SKM-1 treated with dmso at 0.1 percent for 144 hours (cell line): ENCODE measurements at regions not wholly inside any gene's neighbourhood (a gene's known extent, or its start where the extent isn't known, plus 50 kb on each side); places are given as distances from the start of the nearest gene placed in this dataset.

ENCODE experiments used
- DNase-seq: peaks from one replicate; lab custom pipeline; 2025; ENCODE audit not compliant: unreplicated experiment; lab: John Stamatoyannopoulos, UW

DNA sequence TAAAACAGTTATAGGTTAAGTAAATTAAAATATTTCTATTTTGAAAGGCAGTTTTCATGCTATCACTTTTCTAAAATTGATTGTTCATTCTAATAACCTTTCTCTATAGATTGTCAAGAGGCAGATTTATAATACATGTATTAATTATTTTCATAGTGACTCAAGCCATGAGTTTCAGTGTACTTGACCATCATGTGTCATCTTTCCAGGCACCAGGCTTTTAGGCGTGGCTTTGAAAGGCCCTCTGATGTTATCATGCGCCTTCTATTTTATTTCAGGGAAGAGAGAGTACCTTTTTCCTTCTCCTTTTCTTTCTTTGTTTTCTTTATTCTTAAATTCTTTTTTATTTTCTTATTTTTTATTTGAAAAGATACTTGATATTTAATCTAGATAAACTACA lies 128.3 kb upstream of the ETAA1 start:
- no peak for DNase-seq

DNA sequence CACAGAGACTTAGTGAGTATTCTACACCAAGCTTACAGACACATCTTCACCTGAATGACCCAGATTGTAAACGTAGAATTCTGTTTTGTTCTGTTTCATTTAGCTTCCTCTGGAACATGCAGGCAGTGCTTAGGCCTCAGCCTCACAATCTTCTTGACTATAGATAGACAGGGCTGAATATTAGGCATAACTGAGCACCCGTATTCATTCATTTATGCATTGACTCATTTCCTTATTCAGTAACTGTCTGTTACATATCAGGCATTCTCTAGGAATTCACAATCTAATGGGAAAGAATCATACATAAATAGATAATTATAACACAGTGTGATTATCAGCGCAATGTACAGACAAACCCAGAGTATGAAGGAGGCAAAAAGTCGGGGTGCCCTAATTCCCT lies 124.9 kb upstream of the ETAA1 start:
- DNase-seq, result no peak

DNA sequence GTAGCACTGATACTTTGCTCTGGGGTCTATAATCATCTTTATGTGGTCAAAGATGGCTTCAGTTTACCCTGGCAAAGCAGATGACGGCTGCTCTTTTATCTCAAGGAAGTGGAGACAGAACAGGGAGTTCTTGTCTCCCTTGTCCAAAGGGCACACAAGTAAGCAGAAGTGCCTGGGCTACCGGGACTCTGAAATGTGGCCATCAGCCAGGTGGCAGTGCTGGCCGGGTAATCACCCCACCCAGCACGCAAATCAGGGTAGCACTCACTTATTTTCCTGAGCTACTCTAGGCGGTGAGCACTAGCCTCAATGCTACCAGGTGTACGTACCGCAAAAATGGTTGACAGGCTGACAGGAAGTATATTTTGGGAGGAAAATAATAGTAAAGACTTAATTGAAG lies 119.7 kb upstream of the ETAA1 start:
- no peak for DNase-seq

DNA sequence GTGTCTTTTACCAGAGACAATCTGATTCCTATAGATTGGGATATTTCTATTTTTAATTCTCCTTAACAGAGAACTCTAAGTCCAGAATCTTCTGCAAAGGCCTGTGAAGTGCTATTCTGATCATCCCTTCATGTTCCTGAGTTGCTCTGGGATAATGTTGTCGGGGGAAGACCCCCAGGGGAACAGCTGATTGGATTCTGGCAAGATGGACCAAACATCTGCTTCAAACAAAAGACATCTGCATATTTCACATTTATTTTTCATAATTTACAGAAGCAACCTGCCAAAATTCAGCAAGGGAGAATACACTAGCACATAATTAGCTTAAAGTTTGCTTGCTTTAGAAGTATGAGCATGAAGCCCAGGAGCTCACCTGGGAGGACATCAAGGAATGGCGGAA lies 116.0 kb upstream of the ETAA1 start:
- no peak for DNase-seq

DNA sequence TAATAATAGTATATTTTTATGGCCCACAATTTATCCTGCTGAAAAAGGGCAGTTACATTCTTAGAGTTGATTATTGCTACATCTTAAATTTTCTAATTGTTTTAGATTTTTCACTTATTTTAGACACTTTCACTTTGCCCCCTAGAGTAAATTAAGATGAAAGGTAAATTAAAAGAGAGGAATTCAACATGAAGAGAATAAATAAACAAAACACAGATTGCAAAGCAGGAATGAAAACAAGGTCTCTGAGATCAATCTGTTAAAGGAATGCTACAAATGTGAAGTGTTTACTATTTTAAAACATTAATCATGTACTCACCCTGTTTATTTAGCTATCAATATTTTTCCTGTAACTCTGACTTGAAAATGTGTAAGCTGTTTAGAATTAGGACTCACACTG lies 113.5 kb upstream of the ETAA1 start:
- DNase-seq, result no peak

DNA sequence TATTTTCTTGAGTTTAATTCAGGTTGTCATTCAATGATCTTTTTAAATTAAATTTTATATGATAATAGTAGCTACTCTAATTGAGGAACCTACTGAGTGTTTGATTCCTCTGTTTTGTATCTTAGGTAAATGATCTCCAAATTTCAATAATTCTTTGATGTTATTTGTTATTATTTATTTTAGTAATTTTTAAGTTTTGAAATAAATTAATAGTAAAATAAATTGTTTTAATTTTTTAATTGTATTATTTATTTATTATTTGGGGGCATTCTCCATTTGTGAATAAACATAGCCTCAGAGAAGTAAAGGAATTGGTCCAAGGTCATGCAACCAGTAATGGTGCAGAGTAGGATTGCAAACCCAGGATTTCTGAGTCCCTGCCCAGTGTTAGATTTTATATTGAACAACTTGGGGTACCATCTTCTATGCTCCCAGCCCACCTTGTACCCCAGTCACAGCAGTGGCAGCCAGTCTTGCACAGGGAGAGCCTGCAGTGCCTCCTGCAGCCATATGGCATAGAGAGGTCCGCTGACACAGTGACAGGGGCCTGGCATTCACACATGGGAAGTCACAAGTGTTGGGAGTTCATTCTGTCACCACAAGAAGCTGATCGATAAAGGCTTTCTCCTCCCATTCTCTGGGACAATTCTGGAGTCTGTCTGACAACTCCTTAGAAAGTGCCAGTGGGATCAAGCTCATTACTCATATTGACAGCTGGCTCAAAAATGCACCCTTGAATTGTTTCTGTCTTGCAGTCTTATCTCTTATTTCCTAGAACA lies 110.0 kb upstream of the ETAA1 start:
- no peak for DNase-seq

DNA sequence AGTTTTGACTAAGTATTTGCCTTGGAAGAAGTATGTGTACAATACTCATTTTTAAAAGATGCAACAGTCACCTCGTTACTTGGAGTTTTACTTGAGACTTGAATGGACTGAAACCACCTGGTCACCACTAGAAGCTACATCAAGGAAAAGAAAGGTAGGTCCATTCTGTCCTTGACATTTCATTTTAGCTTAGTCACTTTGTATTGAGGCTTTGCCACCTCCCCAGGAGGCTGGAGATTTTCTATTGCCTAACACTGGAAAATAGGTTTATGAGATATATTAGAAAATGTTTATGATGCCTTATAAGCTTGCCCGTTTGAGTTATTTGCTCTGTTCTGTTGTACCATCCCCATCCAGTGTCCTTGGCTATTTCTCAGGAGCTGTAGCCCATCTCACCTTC lies 107.9 kb upstream of the ETAA1 start:
- no peak for DNase-seq

DNA sequence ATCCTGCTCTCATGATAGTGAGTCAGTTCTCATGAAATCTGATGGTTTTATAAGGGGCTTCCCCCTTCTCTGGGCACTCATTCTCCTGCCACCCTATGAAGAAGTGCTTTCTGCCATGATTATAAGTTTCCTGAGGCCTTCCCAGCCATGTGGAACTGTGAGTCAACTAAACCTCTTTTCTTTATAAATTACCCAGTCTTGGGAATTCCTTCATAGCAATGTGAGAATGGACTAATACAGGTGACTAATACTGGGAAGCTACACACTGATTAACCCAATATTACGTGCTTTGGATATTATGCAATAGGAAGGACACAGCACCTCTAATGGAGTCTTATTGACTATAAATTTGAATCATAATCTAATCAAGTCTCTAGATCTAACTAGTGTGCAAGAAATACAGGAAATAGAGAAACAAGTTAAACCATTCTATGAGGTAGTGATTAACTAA lies 107.2 kb upstream of the ETAA1 start:
- DNase-seq, result no peak

DNA sequence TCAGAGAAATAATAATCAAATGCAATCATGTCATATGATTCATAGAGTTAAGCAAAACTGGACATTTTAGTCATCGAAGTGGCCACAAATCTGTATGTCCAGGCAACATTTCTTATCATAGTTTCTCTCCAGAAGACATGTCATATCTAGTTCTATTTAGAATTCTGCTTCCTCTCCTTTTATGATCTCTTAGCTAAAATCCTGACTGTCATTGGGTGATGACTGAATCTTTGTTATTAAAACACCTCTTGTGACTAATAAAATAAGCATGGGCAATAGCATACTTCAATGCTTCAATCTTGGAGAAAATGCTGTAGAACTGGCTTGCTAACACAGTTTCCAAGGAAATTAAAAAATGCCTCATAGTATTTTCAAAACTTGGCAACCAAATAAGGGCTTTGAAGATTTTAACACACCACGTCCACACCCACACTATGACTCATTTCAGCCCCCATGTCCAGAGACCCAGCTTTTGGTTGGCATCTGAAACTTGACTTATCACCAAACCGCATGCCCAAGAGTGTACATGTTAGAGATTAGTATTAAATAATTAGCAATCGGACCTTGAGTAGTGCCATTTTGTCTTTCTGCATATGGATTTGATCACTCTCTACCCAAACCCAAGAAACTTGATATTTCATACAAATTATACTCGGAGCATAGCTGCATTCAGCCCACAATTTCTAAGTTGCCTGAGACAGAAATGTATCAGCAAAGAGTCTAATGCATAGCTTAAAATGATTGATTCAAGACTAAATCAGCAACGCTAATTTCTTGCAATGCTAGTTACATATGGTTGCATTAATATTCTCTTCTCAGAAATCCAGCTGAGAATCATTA lies 106.5 kb upstream of the ETAA1 start:
- no peak for DNase-seq

DNA sequence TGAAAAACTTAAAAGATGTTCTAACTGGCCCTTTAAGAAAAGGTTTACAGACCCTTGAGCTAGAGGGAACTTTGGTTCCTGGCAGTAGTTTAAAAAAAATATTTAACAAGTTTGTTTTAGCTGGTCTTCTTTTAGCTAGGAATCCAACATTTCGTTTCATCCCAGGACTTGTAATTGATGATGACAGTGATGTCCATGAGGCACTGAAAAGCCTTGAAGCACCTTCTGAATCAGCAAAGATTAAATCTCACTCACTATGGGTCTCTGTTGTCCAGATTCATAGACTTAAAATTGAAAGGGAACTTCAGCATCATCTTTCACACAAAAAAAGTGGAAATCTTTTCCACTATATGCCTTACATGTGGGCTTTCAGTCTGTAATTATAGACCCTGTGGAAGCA lies 102.9 kb upstream of the ETAA1 start:
- DNase-seq, result no peak

DNA sequence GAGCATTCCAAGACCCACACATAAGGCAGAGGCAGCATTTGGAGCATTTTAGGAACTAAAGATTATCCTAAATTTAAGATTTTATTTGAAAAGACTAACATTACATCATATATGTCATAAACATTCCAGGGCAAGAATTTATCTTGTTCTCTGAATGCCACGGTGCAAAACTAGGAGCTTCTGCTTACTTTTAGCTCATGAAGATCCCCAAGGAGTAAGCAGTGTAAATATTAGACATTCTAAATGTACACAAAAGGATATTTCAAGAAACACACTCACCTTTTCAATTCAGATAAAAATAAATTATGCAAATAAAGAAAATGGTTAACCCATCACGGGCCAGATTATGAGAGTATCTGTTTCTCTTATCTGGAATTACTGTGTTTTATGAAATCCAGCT lies 101.7 kb upstream of the ETAA1 start:
- DNase-seq, result no peak

DNA sequence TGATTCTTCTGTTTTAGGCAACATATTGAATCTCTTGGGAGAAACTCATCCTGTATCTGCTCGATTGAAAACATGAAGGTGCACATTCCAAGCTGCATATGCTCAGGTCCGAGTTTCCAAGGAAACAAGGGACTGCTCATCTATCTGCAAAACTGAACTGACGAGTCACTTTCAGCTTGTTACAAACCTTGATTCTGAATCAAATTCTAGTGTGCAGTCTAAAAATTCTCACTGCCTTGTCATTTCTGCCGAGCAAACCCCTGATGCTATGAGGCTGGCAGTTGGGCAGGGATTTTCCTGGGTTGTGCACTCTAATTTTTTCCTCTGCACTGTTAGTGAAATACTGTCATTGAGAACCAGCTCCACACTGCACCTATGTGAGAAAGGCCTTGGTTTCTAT lies 101.3 kb upstream of the ETAA1 start:
- DNase-seq, result no peak

DNA sequence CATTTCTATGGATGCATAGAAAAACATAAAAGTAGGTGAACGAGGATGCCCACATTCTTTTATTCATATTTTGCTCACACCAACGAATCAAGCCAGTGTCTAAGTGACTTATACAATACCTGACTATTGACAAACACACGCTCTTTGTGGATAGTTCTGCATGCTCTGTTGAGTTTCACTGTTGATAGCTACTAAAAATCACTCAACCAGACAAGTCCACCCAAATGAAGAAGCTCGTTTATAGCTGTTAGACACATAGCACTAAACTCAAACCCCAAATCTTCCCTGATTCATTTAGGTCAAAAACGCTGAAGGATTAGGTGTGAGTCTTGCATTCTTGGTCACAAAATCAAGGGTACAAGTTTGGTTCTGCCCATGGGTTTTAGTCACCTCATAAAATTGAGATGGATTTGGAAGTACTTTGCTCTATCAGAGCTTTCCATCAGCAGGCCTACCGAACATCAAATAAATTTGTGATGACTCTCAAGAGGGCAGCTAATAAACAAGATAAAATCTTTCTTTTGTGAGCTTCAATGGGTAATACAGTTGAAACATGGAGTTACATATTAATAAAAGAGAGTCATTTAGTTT lies 92.7 kb upstream of the ETAA1 start:
- DNase-seq, result no peak

DNA sequence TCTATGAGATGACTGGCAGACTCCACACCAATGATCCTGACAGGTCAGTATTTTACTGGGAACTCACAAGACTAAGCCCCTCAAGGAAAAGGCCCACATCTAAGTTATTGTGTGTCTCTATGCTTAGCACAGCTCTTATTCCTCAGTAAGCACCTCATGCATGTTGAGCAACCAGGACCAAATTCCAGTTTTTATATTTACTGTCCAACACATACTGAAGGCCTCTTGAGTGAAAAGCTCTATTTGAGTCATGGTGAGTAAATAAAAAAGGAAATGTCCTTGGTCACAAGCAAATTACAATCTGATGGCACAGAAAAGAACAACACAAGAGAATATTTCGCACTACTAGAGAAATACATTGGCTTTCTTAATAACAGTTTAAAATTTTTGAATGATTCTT lies 87.9 kb upstream of the ETAA1 start:
- no peak for DNase-seq

DNA sequence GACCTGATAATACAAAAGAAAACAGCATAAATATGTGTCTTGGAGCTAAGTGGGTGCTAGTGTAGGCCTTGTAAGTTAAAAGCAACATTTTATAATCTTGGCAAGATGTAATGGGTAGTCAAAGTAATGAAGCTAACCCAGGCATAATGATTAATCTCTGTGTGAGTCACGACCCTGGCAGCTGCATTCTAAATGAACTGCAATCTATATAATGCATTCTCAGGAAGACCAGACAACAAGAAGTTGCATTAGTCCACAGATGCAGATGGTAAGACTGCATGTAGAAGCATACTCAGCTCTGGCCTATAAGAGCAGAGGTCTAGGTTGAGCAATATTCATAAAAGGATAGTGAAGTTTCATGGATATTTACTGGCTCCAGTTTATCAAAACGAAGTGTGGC lies 85.6 kb upstream of the ETAA1 start:
- no peak for DNase-seq

DNA sequence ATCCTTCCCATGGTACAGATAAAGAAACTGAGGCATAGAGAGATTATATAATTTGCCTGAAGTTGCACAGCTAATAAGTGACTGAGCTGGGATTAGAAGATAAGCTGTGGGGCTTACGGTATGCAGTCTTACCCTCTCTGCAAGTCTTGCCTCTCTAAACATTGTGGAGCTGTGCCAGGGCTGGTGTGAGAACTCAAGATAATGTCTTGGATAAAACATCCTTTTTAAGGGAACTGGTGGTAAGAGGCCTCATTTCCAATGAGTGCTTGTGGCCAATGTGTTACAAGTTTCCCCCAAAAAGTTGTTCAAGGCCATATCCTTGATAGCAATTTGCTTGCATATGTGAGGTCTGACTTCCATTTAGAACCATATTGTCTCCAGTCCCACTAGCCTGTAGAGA lies 84.3 kb upstream of the ETAA1 start:
- DNase-seq, result no peak

DNA sequence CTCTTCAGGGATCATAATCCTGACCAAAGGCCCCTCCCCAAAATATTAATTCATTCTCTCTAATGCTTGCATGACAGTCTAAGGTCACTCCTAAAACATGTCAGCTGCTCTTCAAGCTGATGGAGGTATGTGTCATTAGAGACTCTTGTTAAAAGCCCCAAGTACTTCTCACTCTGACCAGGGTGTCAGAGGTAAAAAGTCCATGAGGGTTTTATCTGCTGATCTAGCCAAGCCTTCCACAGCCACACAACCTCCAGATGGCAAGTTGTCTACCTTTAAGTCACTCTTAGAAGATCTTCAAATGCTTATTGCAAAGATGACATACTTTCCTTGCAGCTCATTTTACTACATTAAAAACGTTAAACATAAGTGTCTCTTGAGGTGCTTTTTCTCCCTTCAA lies 83.6 kb upstream of the ETAA1 start:
- no peak for DNase-seq

DNA sequence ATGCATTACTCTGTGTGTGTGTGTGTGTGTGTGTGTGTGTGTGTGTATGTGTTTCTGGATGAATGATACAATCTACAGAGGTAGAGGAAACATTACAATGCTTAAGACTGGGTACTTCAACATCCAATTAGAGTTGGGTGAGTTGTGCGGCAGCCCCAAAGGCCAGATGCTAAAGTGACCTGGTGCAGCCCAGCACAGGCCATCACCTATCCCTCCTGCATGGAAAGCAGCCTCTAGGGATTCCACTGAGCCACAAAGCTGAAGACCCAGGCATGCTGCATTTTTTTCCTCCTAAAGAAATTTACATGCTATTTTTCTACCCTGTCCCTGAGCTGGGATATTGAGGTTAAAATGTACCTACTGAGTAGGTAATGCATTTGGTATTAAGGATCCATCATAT lies 79.1 kb upstream of the ETAA1 start:
- no peak for DNase-seq

DNA sequence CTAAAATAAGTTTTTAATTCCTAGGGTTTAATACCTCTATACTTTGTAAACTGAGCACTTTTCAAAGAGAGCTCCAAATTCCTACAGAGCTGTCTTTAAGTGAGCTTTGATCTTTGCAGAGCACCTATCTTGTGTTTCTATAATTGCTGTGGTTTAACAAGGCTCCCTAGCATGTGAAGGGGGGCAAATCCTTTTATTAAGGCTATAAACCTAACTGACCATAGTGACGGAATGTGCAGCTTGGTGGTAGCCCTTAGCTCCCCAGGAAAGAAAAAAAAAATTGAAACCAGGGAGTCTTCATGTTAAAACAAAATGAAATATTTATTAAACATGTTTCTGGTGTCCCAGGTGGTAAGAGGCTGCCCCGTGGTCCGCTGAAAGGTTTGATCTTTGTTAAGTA lies 78.6 kb upstream of the ETAA1 start:
- DNase-seq, result no peak

DNA sequence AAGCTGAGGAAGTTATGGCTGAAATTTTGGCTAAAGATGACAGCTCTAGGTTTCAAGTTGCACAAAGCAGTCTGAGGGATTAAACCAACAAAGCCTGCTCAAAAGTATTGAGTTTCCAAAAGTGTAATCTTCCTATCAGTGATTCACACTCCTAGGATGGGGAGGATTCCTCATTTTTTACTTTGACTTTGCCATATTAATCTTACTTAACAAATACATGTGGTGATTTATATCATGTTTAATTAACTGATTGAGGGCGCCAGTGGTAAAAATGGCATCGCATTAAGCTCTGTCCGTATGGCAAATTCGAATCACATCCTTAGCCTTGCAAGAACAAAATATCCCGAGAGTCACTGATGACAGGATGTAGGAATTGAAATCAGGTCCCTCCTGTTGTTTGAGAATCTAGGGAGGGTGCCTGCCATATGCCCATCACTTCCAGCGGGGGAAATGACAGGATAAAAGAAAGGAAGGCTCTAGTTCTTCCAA lies 78.1 kb upstream of the ETAA1 start:
- no peak for DNase-seq

DNA sequence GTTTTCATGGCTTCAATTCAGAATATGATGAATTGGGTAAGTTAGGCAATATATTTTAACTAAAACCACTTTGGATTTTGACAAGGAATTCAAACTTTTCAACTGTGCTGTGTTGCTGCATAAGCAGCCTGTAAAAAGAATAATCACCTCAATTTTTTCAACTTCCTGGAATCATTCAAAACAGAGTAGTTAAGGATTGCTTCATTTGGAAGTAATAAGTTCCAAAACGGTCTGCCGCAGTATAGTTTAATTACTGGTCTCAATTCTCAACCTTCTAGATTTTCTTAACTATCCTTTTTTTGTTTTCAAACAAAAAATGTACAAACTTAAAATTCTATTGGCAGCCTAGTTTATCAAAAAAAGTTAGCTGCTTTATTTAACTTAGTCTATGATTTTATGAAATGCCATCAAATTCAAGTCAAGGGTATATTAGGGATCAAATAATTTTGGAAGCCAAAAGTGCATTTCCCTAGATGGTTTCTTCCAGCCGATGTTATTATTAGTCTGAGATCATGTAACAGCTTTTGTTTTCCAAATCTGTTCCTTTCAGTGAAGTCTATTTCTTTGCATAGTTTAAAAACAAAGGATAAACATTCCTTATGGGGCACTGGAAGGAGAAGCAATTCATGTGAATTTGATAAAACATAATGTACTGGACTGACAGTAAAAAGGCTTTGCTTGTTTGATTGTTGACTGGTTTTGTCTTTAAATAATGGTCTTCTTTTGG lies 76.1 kb upstream of the ETAA1 start:
- DNase-seq, result no peak

DNA sequence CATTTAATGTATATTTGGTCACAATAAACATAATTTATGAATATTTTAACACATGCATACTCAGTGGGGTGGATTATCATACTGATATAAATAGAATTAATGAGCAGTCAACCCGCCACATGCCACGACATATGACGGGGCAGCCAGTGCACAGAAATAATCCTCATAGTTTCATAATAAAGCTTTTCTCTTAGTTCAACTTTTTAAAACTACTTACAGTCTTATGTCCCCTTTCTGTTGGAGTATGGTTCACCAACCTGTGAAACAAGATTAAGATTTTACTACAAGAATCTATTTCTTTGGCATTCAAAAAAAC lies 75.6 kb upstream of the ETAA1 start:
- no peak for DNase-seq
